ENCODE measurements at regions not wholly inside any gene's neighbourhood (a gene's known extent, or its start where the extent isn't known, plus 50 kb on each side); places are given as distances from the start of the nearest gene placed in this dataset.

- TF ChIP-seq CTCF (IDR thresholded peaks at IDR 0.05) (no peak), CEBPB (IDR thresholded peaks at IDR 0.05) (no peak), EP300 (IDR thresholded peaks at IDR 0.05) (no peak)
These were observed 282.4 kb upstream of the THSD7B start for GRCh38 chr2:136482966-136483365.

Data from A549 (cell line).